Astrocyte of the cerebellum (primary cell): ENCODE measurements at regions not wholly inside any gene's neighbourhood (a gene's known extent, or its start where the extent isn't known, plus 50 kb on each side); places are given as distances from the start of the nearest gene placed in this dataset.

Experiments
- DNase-seq: peaks from one replicate; pipeline ENCODE4 v3.0.0-alpha.2; 2011; ENCODE audit warnings: low read depth
- H3K4me3 ChIP-seq: 2 replicates; pipeline ENCODE4 v1.5.1; 2011; ENCODE audit warnings: mild to moderate bottlenecking, low read depth, low read length, moderate library complexity
- CTCF ChIP-seq: IDR thresholded peaks from 2 replicates; pipeline ENCODE4 v1.5.1; 2012; ENCODE audit warnings: low read length, low read depth, moderate library complexity, mild to moderate bottlenecking; ENCODE audit errors: missing control alignments
- in situ Hi-C: cut with HindIII; loops from 2 replicates; pipeline ENCODE4 v1.10.0; 2017; ENCODE audit warnings: low sequenced_read_pairs

GRCh38 chrX:9164086-9164485 is 130.2 kb upstream of the FAM9B start:
- DNase-seq: no peak
- TF ChIP-seq CTCF: no peak
- in situ Hi-C loops: no loop called here
- no peak overlapping the region for H3K4me3 ChIP-seq

GRCh38 chrX:9164533-9165426 is 130.9 kb upstream of the FAM9B start:
- H3K4me3 ChIP-seq: no peak overlapping the region
- no peak for TF ChIP-seq CTCF
- no peak for DNase-seq
- in situ Hi-C loops: no loop called here

GRCh38 chrX:9166584-9166944 is 132.6 kb upstream of the FAM9B start:
- in situ Hi-C loops: no loop called here
- TF ChIP-seq CTCF: no peak

GRCh38 chrX:9171841-9172463 is 138.0 kb upstream of the FAM9B start:
- in situ Hi-C loops: no loop called here
- TF ChIP-seq CTCF: no peak
- peak; percentile 55 for DNase-seq
- H3K4me3 ChIP-seq: no peak overlapping the region

More at GRCh38 chrX:9166584-9166944, 132.6 kb upstream of the FAM9B start:
- DNase-seq: no peak
- H3K4me3 ChIP-seq: no peak overlapping the region

DNA sequence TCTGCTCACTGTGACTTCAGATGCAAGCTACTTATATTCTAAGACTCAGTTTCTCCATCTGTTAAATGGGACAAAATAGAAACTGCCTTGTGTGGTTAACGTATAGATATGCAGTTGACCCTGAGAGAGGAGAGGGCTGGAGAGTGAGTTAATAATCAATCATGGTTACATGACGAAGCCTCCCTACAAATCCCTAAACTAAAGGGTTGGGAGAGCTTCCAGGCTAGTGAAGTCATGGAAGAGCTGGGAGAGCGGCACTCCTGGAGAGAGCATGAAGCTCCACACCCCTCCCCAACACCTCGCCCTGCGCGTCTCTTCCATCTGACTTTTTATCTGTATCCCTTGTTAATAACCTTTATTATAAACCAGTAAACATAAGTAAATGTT is 138.5 kb upstream of the FAM9B start:
- no peak for TF ChIP-seq CTCF
- DNase-seq: no peak
- no peak overlapping the region for H3K4me3 ChIP-seq
- in situ Hi-C loops: no loop called here

DNA sequence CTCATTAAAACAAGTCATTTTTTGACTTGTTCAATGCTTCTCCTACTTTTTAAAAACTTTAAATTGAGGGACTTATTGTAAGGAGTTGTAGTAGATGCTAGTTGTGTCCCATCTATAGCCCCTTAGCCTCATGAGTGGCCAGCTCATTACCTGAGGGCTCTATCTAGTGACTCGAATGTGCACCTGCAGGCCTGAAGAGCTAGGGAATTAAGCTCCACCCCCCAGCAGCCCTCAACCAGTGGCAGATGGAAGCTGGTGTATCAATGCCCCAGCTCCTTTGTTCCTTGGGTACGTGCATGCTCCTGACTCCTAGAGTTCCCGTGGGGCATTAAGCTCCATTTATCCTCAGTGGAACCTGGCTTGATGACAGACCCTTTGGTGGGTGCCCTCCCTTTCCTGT is 146.7 kb upstream of the FAM9B start:
- DNase-seq: no peak
- no peak overlapping the region for H3K4me3 ChIP-seq
- in situ Hi-C loops: no loop called here
- no peak for TF ChIP-seq CTCF
